T-helper 17 cell (primary cell): ENCODE measurements at regions not wholly inside any gene's neighbourhood (a gene's known extent, or its start where the extent isn't known, plus 50 kb on each side); places are given as distances from the start of the nearest gene placed in this dataset.

ENCODE experiments used
- ATAC-seq: fragments of 150-1000 bp; cut with Tn5 transposase; 2 replicates; pipeline ENCODE4 v1.10.0; 2021; ENCODE audit warnings: mild to moderate bottlenecking, moderate library complexity
- DNase-seq, 3 donors: peaks; one replicate each; pipeline versions ENCODE4 v3.0.0 to v3.0.0-alpha.2; 2020 to 2021
- H3K9me3 ChIP-seq: one replicate; pipeline ENCODE4 v1.7.0; 2013; ENCODE audit warnings: low read length, mild to moderate bottlenecking; ENCODE audit not compliant: control insufficient read depth, poor library complexity, severe bottlenecking
- H3K27ac Mint-ChIP-seq: one replicate; pipeline ENCODE4 v1.8.0; 2022; ENCODE audit warnings: mild to moderate bottlenecking, moderate library complexity, mixed read lengths
- H3K27me3 Mint-ChIP-seq: one replicate; pipeline ENCODE4 v1.8.0; 2022; ENCODE audit warnings: mixed read lengths
- H3K36me3 Mint-ChIP-seq: one replicate; pipeline ENCODE4 v1.8.0; 2022; ENCODE audit warnings: low read depth, mixed read lengths
- H3K4me1 Mint-ChIP-seq: one replicate; pipeline ENCODE4 v1.8.0; 2022; ENCODE audit warnings: mild to moderate bottlenecking, mixed read lengths
- H3K4me3 Mint-ChIP-seq: one replicate; pipeline ENCODE4 v1.8.0; 2022; ENCODE audit warnings: mild to moderate bottlenecking, moderate library complexity, mixed read lengths

DNA sequence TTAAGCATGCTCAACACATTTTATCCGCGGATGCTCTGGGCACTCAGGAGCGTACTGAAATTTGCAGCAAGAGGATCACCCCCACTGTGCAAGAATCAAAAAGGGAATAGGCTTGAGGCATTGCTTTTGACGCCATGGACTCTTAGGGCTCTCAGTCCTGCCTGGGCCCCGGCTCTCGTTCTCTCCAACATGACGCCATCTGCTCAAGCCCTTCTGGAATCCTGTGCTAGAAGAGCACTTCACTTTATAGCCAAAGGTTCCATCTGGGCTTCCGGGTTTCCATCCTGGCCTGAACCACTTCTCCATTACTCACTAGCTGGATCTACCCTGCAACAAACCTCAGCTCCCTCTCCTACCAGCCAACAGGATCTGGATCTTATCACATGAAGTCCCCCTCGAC is 105.3 kb downstream of the FOXF2 start:
- Mint-ChIP-seq H3K4me1 (peaks cover 2% of the 10 kb centered on the region), H3K36me3 (no peaks in the 10 kb centered on the region), H3K27ac (no peak overlapping the region), H3K4me3 (no peak overlapping the region), H3K27me3 (peaks cover 15% of the 10 kb centered on the region)
- H3K9me3 ChIP-seq: no peaks in the 10 kb centered on the region
- no peak for DNase-seq
- no peak for ATAC-seq

DNA sequence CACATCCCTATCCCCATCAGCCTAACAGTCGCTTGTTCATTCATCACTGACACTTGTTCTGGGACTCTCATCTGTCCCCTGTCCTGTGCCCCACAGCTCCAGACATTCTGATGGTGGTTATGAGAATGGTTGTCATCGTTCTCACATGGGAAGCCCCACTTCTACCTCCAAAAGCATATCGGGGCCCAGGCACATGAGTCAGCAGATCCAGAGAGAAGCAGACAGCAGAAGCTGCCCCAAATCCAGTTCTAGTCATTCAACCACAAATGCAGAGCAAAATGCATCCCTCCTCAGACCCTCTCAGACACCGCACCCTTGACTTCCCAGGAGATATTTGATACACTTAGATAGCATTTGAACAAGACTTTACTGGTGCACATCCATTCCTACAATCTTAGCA is 106.0 kb downstream of the FOXF2 start:
- no peaks in the 10 kb centered on the region for H3K9me3 ChIP-seq
- Mint-ChIP-seq H3K4me1 (peaks cover 2% of the 10 kb centered on the region), H3K4me3 (no peak overlapping the region), H3K27ac (no peak overlapping the region), H3K27me3 (peaks cover 15% of the 10 kb centered on the region), H3K36me3 (no peaks in the 10 kb centered on the region)
- ATAC-seq (no peak), DNase-seq (no peak)

DNA sequence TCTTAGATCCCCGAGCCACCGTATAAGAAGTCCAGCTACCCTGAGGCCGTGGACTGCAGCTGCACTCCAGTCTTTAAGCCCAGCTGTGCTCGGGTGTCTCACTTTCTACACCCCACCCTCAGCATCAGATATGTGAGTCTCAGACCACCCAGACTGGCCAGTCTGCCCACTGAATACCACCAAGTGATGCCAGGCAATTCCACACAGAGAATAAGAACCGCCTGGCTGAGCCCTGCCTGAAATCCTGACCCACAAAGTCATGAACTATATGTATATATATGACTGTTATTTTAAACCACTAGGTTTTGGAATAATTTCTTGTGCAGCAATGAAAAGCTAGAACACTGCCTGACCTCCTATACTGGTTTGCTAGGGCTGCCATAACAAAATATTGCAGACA is 106.7 kb downstream of the FOXF2 start:
- no peaks in the 10 kb centered on the region for H3K36me3 Mint-ChIP-seq
- peaks cover 2% of the 10 kb centered on the region for H3K4me1 Mint-ChIP-seq
- no peak for ATAC-seq

DNA sequence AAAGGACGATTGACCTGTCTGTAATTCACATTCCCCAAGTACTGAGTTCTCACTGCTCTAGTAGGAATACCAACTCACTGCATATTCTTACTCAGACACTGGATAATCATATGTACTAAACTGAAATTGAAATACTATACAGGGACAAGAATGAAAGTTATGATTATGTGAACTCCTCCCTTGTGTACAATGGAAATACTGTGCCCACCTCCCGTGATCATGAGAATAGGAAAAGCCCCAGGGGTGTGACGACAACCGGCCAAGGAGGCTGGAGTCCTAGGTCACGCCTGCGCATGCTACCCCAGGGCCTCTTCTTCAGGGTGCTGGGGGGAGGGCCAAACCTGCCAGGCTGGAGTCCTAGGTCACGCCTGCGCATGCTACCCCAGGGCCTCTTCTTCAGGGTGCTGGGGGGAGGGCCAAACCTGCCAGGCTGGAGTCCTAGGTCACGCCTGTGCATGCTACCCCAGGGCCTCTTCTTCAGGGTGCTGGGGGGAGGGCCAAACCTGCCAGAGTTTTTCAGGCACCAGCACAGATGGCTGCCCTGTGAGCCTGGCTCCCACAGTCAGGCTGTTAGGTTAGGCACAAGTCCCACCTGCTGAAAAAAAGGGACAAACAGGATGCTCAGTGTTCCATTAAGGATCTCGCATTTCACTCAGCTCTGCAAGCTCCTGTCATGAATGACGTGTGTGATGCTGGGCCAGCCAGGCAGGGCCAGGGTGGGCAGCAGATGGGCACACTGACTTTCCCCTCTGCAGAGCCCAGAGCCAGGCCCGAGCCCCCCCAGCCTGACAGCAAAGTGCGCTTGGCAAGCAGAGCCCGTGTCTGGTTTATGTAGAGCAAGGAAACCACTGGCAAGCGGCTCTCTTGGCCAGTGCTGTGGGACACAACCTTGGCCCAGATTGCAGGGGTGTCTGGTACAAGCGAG is 107.7 kb downstream of the FOXF2 start:
- DNase-seq (no peak), ATAC-seq (no peak)
- H3K36me3 Mint-ChIP-seq: peaks cover 4% of the 10 kb centered on the region
- H3K27ac Mint-ChIP-seq: no peak overlapping the region
- no peaks in the 10 kb centered on the region for H3K9me3 ChIP-seq
- H3K4me1 Mint-ChIP-seq: peaks cover 7% of the 10 kb centered on the region
- no peak overlapping the region for H3K4me3 Mint-ChIP-seq
- H3K27me3 Mint-ChIP-seq: peaks cover 30% of the 10 kb centered on the region

More for the DNA sequence above, 106.7 kb downstream of the FOXF2 start:
- H3K9me3 ChIP-seq: no peaks in the 10 kb centered on the region
- Mint-ChIP-seq H3K27me3 (peaks cover 19% of the 10 kb centered on the region), H3K27ac (no peak overlapping the region), H3K4me3 (no peak overlapping the region)
- DNase-seq: no peak

DNA sequence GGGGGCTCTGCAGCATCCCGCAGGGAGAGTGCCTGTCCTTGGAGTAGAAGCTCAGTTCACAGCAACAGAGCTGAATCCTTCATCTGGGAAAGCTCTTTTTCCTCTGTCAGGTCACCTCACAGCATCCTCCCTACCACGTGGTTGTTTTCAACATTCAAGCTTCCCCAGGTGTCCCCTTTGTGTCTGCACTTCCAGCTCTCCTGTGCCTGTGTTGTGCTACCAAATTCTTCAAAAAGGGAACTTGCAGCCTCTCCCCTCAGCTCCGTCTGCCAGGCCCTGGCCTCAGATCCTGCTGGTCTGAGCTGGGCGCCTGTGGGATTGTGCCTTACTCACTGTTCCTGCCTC is 108.4 kb downstream of the FOXF2 start:
- ATAC-seq (no peak), DNase-seq (no peak)
- H3K27ac Mint-ChIP-seq: no peak overlapping the region
- H3K36me3 Mint-ChIP-seq: peaks cover 4% of the 10 kb centered on the region
- H3K4me1 Mint-ChIP-seq: peaks cover 7% of the 10 kb centered on the region
- no peak overlapping the region for H3K4me3 Mint-ChIP-seq
- no peaks in the 10 kb centered on the region for H3K9me3 ChIP-seq
- peaks cover 28% of the 10 kb centered on the region for H3K27me3 Mint-ChIP-seq

DNA sequence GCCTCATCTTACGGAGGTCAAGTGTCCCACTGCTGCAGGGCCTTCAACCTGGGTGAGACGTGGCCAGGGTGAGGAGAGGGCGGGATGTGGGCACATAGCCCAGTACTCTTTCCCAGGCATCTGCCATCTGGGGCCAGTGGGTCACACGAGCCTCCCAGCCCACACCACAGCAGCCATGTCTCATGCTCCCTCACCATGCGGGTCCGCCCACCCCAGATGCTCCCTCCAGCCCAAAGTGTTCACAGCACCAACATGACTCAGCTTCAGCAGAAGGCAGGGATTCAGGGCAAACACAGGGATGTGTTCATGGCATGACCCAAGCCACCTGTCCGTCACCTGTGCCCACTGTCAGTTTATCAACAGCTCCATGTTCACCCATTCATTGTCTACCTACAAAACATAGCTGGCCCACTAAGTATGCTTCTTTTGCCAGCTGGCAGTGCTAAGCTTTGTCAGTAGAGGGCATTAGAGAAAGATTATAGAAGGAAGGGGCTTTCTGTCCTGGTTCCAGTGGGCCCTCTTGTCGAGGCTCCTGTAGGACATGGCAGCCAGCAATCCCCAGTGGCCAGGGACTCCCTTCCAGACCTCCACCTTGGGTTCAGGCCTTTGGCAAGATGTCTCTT is 109.2 kb downstream of the FOXF2 start:
- H3K27me3 Mint-ChIP-seq: peaks cover 28% of the 10 kb centered on the region
- H3K36me3 Mint-ChIP-seq: peaks cover 4% of the 10 kb centered on the region
- no peaks in the 10 kb centered on the region for H3K9me3 ChIP-seq
- no peak for DNase-seq
- no peak overlapping the region for H3K27ac Mint-ChIP-seq
- no peak for ATAC-seq
- H3K4me1 Mint-ChIP-seq: peaks cover 7% of the 10 kb centered on the region
- H3K4me3 Mint-ChIP-seq: no peak overlapping the region

DNA sequence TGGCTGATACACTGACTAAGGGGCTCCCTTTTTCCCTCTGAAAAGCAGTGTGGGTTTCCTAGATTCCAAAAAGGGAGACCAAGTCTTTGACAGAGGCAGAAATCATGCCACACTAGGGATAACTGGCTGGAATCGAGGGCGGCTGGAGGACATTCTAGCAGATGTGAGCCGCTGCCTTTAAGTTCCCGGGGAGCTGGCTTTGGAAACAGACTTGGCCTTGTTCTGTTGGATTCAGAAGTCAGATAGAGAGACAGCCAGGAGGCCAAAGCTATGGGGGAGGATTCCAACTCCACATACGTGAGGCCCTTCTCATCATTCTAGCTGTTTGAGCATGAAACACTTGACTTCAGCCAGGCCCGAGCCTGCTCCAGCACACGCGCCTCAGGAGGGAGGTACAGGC is 109.9 kb upstream of the FOXC1 start:
- Mint-ChIP-seq H3K4me1 (peaks cover 7% of the 10 kb centered on the region), H3K36me3 (peaks cover 4% of the 10 kb centered on the region), H3K27me3 (peaks cover 34% of the 10 kb centered on the region), H3K4me3 (no peak overlapping the region), H3K27ac (no peak overlapping the region)
- no peaks in the 10 kb centered on the region for H3K9me3 ChIP-seq
- DNase-seq (no peak), ATAC-seq (no peak)

DNA sequence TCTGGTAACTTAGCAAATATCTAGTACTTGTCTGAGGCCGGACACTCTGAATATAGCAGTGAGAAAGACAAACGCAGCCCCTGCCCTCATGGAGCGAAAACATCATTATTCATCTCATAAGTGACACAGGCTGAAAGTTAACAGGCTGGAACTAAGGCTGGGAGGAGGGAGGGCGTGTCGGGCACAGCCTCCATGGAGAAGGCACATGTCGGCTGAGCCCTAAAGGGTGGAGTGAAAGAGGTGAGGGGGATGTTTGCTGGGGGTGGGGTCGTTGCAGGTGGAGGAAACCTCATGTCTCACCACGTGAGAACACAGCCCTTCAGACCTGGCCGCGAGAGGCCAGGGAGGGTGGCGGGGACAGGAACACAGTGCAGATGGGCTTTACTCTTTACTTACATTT is 108.8 kb upstream of the FOXC1 start:
- H3K4me3 Mint-ChIP-seq: no peak overlapping the region
- DNase-seq: no peak
- no peak for ATAC-seq
- peaks cover 4% of the 10 kb centered on the region for H3K36me3 Mint-ChIP-seq
- H3K27me3 Mint-ChIP-seq: peaks cover 44% of the 10 kb centered on the region
- H3K27ac Mint-ChIP-seq: no peak overlapping the region
- no peaks in the 10 kb centered on the region for H3K9me3 ChIP-seq
- H3K4me1 Mint-ChIP-seq: peaks cover 7% of the 10 kb centered on the region

DNA sequence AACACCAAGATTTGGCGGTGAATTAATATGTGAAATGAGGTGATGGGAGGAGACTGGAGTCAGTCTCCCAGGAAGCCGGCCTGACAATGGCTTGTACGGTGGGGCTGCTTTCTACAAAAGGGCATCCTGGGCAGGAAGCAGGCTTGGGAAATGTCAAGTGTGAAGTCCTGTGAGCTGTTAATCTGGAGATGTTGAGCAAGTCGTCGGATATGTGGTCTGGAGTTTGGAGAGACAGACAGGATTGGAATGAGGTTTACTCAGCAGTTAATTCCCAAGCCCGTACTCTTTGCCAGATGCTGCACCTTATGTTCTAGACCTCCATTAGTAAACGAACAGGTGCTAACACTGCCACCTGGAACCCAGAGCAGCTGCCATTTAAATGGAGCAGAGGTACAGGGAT is 107.7 kb upstream of the FOXC1 start:
- DNase-seq: no peak
- H3K27me3 Mint-ChIP-seq: peaks cover 54% of the 10 kb centered on the region
- H3K36me3 Mint-ChIP-seq: peaks cover 4% of the 10 kb centered on the region
- no peaks in the 10 kb centered on the region for H3K9me3 ChIP-seq
- no peak overlapping the region for H3K4me3 Mint-ChIP-seq
- ATAC-seq: no peak
- peaks cover 7% of the 10 kb centered on the region for H3K4me1 Mint-ChIP-seq
- H3K27ac Mint-ChIP-seq: no peak overlapping the region

DNA sequence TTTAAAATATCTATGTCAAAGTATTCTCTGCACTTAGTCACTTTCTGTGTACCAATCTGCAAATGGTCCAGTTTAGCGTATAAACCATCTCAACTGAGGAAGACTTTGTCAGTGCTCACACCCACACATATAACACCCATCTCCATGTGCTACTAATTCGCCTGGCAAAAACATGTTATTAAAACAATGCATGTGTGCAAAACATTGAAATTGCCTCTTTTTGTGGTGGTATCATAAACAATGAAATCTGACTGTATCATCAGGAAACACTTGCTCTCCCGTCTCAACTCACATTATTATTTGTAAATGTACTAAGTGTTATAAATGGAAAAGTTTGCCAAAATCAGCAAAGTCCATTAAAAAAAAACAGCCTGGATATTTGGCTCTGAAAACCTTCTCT is 105.9 kb upstream of the FOXC1 start:
- ATAC-seq: no peak
- H3K9me3 ChIP-seq: no peaks in the 10 kb centered on the region
- H3K4me3 Mint-ChIP-seq: no peak overlapping the region
- peaks cover 4% of the 10 kb centered on the region for H3K4me1 Mint-ChIP-seq
- peaks cover 43% of the 10 kb centered on the region for H3K27me3 Mint-ChIP-seq
- no peak overlapping the region for H3K27ac Mint-ChIP-seq
- H3K36me3 Mint-ChIP-seq: peaks cover 4% of the 10 kb centered on the region
- DNase-seq: no peak

DNA sequence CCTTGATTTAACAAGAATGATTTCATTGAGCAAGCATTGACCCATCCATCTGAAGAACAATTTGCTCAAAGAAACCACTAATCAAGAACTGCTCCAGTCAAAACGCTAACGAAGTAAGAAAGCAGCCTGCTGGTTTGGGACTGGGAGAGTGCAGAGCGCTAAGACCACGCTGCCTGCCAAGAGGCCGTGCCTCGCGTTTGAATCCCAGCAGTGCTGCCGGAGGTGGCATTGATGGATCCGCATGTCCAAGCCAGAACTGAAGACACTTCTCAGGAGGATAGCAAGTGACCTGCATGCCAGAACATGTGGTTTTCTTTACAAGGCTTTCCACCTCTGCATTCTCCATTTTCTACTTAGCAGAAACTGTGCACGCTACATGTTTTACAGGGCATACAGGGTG is 105.2 kb upstream of the FOXC1 start:
- Mint-ChIP-seq H3K36me3 (peaks cover 4% of the 10 kb centered on the region), H3K27me3 (peaks cover 43% of the 10 kb centered on the region), H3K4me3 (no peak overlapping the region), H3K4me1 (peaks cover 4% of the 10 kb centered on the region), H3K27ac (no peak overlapping the region)
- DNase-seq (no peak), ATAC-seq (no peak)
- H3K9me3 ChIP-seq: no peaks in the 10 kb centered on the region

DNA sequence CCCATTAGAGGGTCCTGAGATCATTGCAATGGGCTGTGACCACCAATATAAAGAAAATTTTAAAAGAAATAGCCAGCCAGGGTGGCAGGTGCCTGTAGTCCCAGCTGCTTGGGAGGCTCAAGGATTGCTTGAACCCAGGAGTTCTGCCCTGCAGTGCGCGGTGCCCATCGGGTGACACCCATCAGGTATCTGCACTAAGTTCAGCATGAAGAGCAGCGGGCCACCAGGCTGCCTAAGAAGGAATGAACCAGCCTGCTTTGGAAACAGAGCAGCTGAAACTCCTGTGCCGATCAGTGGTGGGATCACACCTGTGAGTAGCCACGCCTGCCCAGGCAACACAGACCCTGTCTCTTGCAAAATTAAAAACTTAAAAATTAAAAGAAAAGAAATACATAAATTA is 102.5 kb upstream of the FOXC1 start:
- Mint-ChIP-seq H3K27ac (no peak overlapping the region), H3K36me3 (no peaks in the 10 kb centered on the region), H3K27me3 (peaks cover 34% of the 10 kb centered on the region), H3K4me1 (no peaks in the 10 kb centered on the region), H3K4me3 (no peak overlapping the region)
- DNase-seq (no peak), ATAC-seq (no peak)
- no peaks in the 10 kb centered on the region for H3K9me3 ChIP-seq

DNA sequence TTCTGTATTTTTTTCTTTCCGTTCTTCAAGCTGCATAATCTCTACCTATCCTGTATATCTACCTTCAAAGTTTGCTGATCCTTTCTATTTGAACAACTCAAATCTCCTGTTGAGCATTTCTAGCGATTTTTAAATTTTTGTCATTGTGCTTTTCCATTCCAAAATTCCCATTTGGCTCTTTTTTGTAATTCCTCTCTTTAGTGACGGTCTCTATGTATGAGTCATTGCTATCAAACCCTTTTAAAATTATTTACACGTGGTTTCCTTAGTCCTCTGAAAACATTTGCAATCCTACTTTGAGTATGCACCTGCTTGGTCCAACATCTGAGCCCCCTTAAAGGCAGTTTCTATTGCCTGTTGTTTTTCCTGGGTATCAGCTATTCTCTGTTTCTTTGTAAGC is 100.5 kb upstream of the FOXC1 start:
- no peak overlapping the region for H3K27ac Mint-ChIP-seq
- ATAC-seq: no peak
- no peak for DNase-seq
- no peaks in the 10 kb centered on the region for H3K4me1 Mint-ChIP-seq
- no peak overlapping the region for H3K4me3 Mint-ChIP-seq
- H3K9me3 ChIP-seq: no peaks in the 10 kb centered on the region
- peaks cover 28% of the 10 kb centered on the region for H3K27me3 Mint-ChIP-seq
- no peaks in the 10 kb centered on the region for H3K36me3 Mint-ChIP-seq

DNA sequence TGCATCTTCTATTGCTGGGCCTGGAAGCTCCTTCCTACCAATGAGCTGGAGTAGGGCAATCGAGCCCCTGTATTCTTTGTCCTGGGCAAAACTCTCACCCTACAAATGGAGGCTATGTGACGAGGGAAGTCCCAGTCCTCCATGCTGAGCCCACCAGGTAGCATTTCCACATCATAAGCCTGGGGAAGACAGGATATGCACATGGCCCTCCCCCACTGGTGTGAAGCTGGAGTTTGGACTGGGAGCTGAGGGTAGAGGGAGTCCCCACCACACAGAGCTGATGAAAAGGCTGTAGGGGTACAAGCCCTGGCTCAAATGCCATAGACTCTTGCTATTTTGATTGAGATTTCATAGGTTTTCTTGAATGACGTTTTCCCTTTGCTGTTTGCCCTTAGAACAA is 99.5 kb upstream of the FOXC1 start:
- Mint-ChIP-seq H3K4me1 (no peaks in the 10 kb centered on the region), H3K27me3 (peaks cover 28% of the 10 kb centered on the region), H3K27ac (no peak overlapping the region), H3K4me3 (no peak overlapping the region), H3K36me3 (no peaks in the 10 kb centered on the region)
- no peaks in the 10 kb centered on the region for H3K9me3 ChIP-seq
- DNase-seq (no peak), ATAC-seq (no peak)
